ENCODE measurements at regions not wholly inside any gene's neighbourhood (a gene's known extent, or its start where the extent isn't known, plus 50 kb on each side); places are given as distances from the start of the nearest gene placed in this dataset.
A peak's percentile ranks its signal among the peaks of the same experiment; 100 is the strongest.

DNA sequence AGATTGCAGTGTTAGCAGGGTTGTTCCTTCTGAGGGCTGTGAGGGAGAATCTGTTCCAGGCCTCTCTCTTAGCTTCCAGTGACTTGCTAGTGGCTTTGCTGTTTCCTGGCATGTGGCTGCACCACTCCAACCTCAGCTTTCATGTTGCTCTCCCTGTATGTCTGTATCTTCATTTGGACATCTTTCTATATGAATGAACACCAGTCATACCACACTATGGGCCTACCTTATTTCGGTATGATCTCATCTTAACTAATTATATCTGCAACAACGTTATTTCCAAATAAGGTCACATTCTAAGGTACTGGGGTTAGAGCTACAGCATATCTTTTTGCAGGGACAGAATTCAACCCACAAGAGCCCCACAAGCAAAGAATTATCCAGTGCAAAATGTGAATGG lies 356.7 kb upstream of the UMPS start:
- no peak for DNase-seq (ENCODE audit: low read depth)
- no peaks in the 10 kb centered on the region for H3K4me1 ChIP-seq (ENCODE audit: control insufficient read depth, insufficient read depth, low read length)
- H3K4me3 ChIP-seq (ENCODE audit: low read length) = no peak overlapping the region
- no peaks in the 10 kb centered on the region for H3K27me3 ChIP-seq (replicated peaks; ENCODE audit: control insufficient read depth, insufficient read depth, low read length)
- no peaks in the 10 kb centered on the region for H3K36me3 ChIP-seq (ENCODE audit: control insufficient read depth, insufficient read depth, low read length, severe bottlenecking)
- no peak overlapping the region for H3K9ac ChIP-seq (ENCODE audit: low read length)
- no peaks in the 10 kb centered on the region for H3K9me3 ChIP-seq (ENCODE audit: control insufficient read depth, low read length)

DNA sequence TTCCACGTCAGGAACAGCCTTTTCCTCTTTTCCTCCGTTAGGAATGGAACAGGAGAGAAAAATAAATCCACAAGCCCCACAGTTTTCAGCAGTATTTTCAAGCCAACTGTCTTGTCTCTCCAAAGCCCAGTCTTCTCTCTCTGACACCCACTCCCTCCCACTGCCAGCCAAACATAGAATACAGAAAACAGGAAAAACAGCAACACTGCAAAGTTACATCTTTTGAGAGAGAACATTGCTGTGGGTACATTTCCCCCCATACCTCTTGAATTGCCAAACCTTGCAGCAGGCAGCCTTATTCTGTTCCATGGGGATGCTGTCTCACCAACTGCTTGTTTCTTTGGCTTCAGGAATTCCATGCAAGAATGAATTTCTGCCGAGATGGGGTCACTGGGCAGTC lies 355.7 kb upstream of the UMPS start:
- H3K4me1 ChIP-seq (ENCODE audit: control insufficient read depth, insufficient read depth, low read length) = no peaks in the 10 kb centered on the region
- DNase-seq (ENCODE audit: low read depth) = no peak

DNA sequence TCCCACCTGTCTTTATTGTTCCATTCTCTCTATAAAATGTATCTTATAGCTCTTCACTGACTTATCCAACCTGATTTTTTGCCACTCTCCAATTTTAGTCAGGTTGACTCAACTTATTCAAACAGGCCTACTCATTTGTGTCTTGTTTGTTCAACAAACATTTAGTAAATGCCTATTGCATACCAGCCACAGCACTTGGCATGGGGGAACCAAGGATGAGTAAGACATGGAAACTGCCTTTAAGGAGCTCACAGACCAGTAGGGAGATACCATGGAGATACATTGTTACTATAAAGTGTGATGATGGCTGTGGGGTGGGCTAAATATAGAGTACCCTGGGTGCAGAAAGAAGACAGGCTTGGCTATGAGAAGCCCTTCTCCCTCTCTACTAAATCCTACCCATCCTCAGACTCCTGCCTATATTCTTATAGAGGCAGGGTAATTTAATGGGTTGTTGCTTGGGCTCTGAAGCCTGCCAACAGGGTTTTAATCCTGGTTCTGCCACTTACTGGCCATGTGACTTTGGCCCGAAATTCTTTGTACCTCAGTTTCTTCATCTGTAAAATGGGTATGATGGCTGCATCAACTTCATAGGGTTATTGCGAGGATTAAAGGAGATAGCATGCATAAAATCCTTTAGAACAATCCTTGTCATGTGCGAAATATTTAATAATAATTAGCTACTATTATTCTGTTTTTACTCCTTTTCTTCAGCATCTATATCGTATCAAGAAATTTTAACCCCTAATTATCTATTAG lies 348.5 kb upstream of the UMPS start:
- H3K4me3 ChIP-seq (ENCODE audit: low read length) = no peak overlapping the region
- no peaks in the 10 kb centered on the region for H3K27me3 ChIP-seq (replicated peaks; ENCODE audit: control insufficient read depth, insufficient read depth, low read length)
- H3K9ac ChIP-seq (ENCODE audit: low read length) = no peak overlapping the region
- H3K9me3 ChIP-seq (ENCODE audit: control insufficient read depth, low read length) = no peaks in the 10 kb centered on the region
- peak; percentile 10 for DNase-seq (ENCODE audit: low read depth)
- peaks cover 6% of the 10 kb centered on the region for H3K4me1 ChIP-seq (ENCODE audit: control insufficient read depth, insufficient read depth, low read length)
- H3K36me3 ChIP-seq (ENCODE audit: control insufficient read depth, insufficient read depth, low read length, severe bottlenecking) = no peaks in the 10 kb centered on the region

More for the DNA sequence above, 355.7 kb upstream of the UMPS start:
- no peaks in the 10 kb centered on the region for H3K27me3 ChIP-seq (replicated peaks; ENCODE audit: control insufficient read depth, insufficient read depth, low read length)
- H3K36me3 ChIP-seq (ENCODE audit: control insufficient read depth, insufficient read depth, low read length, severe bottlenecking) = no peaks in the 10 kb centered on the region
- no peak overlapping the region for H3K4me3 ChIP-seq (ENCODE audit: low read length)
- no peak overlapping the region for H3K9ac ChIP-seq (ENCODE audit: low read length)
- no peaks in the 10 kb centered on the region for H3K9me3 ChIP-seq (ENCODE audit: control insufficient read depth, low read length)

DNA sequence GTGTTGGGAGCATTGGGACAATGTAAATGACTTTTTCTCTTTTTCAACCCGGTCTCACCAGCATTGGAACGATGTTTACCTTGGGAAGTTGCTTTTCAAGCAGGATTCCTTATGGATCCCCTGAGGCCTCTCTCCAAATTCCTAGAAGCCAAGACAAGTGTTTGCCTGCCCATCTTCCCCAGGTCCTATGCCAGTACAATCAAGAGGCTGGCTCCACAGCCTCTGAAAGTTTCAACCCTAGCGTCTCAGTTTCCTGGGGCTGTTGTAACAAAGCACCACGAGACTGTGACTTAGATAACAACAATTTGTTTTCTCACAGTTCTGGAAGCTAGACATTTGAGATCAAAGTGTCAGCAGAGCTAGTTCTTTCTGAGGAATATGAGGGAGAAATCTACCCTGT lies 347.2 kb upstream of the UMPS start:
- no peaks in the 10 kb centered on the region for H3K36me3 ChIP-seq (ENCODE audit: control insufficient read depth, insufficient read depth, low read length, severe bottlenecking)
- H3K4me3 ChIP-seq (ENCODE audit: low read length) = no peak overlapping the region
- peaks cover 6% of the 10 kb centered on the region for H3K4me1 ChIP-seq (ENCODE audit: control insufficient read depth, insufficient read depth, low read length)
- H3K27me3 ChIP-seq (replicated peaks; ENCODE audit: control insufficient read depth, insufficient read depth, low read length) = no peaks in the 10 kb centered on the region
- peak; percentile 47 for DNase-seq (ENCODE audit: low read depth)
- H3K9me3 ChIP-seq (ENCODE audit: control insufficient read depth, low read length) = no peaks in the 10 kb centered on the region
- no peak overlapping the region for H3K9ac ChIP-seq (ENCODE audit: low read length)

DNA sequence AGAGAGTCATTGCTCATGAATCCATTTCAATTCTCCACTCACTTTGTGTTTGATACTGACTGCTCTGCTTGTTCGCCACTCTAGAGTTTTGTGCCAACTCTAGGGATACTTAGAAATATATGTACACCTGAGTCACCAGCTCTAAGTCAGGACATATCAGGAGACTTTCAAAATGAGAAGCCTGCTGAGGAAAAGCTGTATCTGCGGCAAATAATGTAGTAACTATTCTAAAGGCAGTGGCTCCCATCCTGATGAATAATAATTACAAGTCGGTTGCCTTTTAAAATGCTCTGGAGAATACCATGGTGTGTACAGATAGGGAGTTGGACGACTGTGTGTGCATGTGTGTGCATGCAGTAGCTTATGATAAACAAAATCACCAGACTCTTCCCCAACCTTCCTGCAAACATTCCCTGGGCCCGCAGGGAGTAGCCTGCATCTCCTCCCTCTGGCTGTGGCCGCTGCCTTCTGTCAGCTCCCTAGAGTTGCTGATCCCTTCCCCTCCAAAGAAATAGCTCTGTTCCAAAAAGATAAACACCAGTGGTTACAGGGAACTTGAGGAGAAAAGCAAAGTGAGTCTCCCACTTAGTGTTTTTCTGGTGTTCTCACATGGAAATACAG lies 346.3 kb upstream of the UMPS start:
- H3K4me1 ChIP-seq (ENCODE audit: control insufficient read depth, insufficient read depth, low read length) = peaks cover 6% of the 10 kb centered on the region
- H3K4me3 ChIP-seq (ENCODE audit: low read length) = no peak overlapping the region
- no peaks in the 10 kb centered on the region for H3K9me3 ChIP-seq (ENCODE audit: control insufficient read depth, low read length)
- DNase-seq (ENCODE audit: low read depth) = no peak
- no peaks in the 10 kb centered on the region for H3K27me3 ChIP-seq (replicated peaks; ENCODE audit: control insufficient read depth, insufficient read depth, low read length)
- no peak overlapping the region for H3K9ac ChIP-seq (ENCODE audit: low read length)
- H3K36me3 ChIP-seq (ENCODE audit: control insufficient read depth, insufficient read depth, low read length, severe bottlenecking) = no peaks in the 10 kb centered on the region

DNA sequence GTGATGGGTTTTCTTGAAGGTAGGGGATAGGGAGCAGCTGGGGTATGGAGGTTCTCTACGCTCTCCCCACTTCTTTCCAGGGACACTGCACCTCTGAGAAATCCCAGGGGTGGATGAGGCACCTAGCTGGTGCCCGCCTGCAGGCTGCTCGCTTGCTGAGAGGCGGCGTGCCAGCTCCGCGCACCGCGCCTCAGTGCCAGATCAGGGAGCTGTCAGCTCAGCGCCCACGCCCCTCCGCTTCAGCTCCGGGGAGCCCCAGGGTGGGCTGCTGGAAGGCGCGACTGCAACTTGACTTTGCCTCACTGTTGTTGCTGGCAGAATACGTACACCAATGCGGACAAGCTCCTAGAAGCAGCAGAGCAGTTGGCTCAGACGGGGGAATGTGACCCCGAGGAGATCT lies 345.7 kb upstream of the UMPS start:
- no peak for DNase-seq (ENCODE audit: low read depth)
- Histone ChIP-seq H3K9ac (ENCODE audit: low read length) (no peak overlapping the region), H3K9me3 (ENCODE audit: control insufficient read depth, low read length) (no peaks in the 10 kb centered on the region), H3K4me1 (ENCODE audit: control insufficient read depth, insufficient read depth, low read length) (peaks cover 6% of the 10 kb centered on the region), H3K27me3 (replicated peaks; ENCODE audit: control insufficient read depth, insufficient read depth, low read length) (no peaks in the 10 kb centered on the region), H3K36me3 (ENCODE audit: control insufficient read depth, insufficient read depth, low read length, severe bottlenecking) (no peaks in the 10 kb centered on the region), H3K4me3 (ENCODE audit: low read length) (no peak overlapping the region)

DNA sequence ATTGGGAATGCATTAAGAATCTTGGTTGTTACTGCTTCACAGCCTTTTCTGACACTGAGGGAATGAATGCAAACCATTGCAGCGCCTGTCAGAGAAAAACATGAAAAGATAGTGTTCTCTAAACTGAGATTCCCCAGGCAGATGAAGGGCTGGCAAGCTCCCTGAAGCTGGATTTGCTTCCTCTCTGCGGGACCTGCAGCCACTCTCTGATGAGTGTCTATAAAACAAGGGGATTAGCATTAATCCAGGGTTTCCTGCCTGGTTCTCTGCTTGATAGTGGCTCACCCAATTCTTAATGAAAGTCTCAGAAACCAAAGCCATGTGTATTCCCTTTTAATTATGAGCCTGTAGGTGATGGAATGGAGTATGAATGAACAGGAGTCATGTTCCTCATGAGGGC lies 344.3 kb upstream of the UMPS start:
- H3K27me3 ChIP-seq (replicated peaks; ENCODE audit: control insufficient read depth, insufficient read depth, low read length) = no peaks in the 10 kb centered on the region
- DNase-seq (ENCODE audit: low read depth) = no peak
- H3K4me3 ChIP-seq (ENCODE audit: low read length) = no peak overlapping the region
- no peaks in the 10 kb centered on the region for H3K36me3 ChIP-seq (ENCODE audit: control insufficient read depth, insufficient read depth, low read length, severe bottlenecking)
- no peak overlapping the region for H3K9ac ChIP-seq (ENCODE audit: low read length)
- peaks cover 6% of the 10 kb centered on the region for H3K4me1 ChIP-seq (ENCODE audit: control insufficient read depth, insufficient read depth, low read length)
- H3K9me3 ChIP-seq (ENCODE audit: control insufficient read depth, low read length) = no peaks in the 10 kb centered on the region

DNA sequence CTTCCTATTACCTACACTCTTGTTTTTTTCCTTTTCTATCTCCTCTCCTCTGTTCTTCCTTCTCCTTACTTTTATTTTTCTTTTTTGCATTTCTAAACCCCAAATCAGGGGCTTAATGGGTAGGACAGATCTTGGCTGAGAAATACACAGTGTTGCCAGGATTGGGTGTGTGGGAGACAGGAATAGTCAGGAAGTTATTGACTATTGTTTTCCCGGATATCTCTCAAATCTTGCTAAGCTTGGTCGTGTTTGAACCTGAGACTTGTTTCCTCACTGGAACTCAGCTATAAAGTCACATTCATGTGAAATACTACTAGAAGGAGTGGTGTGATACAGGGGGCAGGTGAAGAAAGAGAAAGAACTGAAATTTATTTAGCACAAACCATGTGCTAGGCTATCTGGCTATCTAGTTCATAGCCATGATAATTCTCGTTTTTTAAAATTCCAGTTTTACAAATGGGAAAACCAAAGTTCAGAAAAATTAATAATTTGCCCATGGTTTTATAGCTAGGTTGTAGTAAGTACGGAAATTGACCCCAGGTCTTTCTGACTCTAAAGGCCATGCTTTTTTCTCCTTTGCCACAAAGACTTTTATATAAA lies 343.2 kb upstream of the UMPS start:
- DNase-seq (ENCODE audit: low read depth) = no peak
- no peak overlapping the region for H3K4me3 ChIP-seq (ENCODE audit: low read length)
- peaks cover 6% of the 10 kb centered on the region for H3K4me1 ChIP-seq (ENCODE audit: control insufficient read depth, insufficient read depth, low read length)
- H3K36me3 ChIP-seq (ENCODE audit: control insufficient read depth, insufficient read depth, low read length, severe bottlenecking) = no peaks in the 10 kb centered on the region
- H3K9me3 ChIP-seq (ENCODE audit: control insufficient read depth, low read length) = no peaks in the 10 kb centered on the region
- no peaks in the 10 kb centered on the region for H3K27me3 ChIP-seq (replicated peaks; ENCODE audit: control insufficient read depth, insufficient read depth, low read length)
- no peak overlapping the region for H3K9ac ChIP-seq (ENCODE audit: low read length)

DNA sequence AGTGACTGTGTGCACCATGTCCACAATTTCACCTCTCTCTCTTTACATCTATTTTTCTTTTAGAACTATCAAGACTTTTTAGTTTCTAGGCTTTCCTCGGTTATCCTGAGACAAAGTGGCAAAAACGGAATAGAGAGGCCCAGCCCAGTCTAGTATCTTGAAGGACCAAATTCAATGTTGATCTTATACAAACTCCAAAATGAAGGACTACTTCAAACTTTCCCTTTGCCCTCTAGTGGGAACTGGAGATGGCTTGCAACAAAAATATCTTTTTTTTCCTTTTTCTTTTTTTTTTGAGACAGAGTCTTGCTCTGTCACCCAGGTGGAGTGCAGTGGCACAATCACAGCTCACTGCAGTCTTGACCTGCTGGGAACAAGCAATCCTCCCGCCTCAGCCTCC lies 338.5 kb upstream of the UMPS start:
- no peaks in the 10 kb centered on the region for H3K36me3 ChIP-seq (ENCODE audit: control insufficient read depth, insufficient read depth, low read length, severe bottlenecking)

DNA sequence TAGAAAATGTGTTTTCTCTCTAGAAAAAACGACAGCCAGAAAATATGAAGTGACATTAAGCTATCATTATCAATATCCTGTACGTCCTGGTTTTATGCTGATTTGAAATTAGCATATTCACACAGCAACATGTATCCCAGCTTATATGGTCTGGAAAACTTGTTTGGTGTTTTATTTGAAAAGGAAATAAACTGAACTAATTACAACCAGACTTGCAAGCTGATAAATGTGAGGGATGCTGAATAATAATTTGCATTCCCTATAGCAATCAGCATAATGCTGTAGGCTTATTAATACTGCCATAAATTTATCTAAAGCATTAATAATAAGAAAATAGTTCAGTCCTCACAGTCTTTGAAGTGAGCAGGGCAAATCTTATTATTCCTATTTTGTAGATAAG lies 336.9 kb upstream of the UMPS start:
- H3K36me3 ChIP-seq (ENCODE audit: control insufficient read depth, insufficient read depth, low read length, severe bottlenecking) = no peaks in the 10 kb centered on the region
- no peak for DNase-seq (ENCODE audit: low read depth)
- no peak overlapping the region for H3K4me3 ChIP-seq (ENCODE audit: low read length)
- H3K9ac ChIP-seq (ENCODE audit: low read length) = no peak overlapping the region
- H3K4me1 ChIP-seq (ENCODE audit: control insufficient read depth, insufficient read depth, low read length) = peaks cover 20% of the 10 kb centered on the region
- H3K27me3 ChIP-seq (replicated peaks; ENCODE audit: control insufficient read depth, insufficient read depth, low read length) = no peaks in the 10 kb centered on the region
- H3K9me3 ChIP-seq (ENCODE audit: control insufficient read depth, low read length) = no peaks in the 10 kb centered on the region

More for the DNA sequence above, 338.5 kb upstream of the UMPS start:
- no peak for DNase-seq (ENCODE audit: low read depth)
- H3K9me3 ChIP-seq (ENCODE audit: control insufficient read depth, low read length) = no peaks in the 10 kb centered on the region
- H3K27me3 ChIP-seq (replicated peaks; ENCODE audit: control insufficient read depth, insufficient read depth, low read length) = no peaks in the 10 kb centered on the region
- H3K9ac ChIP-seq (ENCODE audit: low read length) = no peak overlapping the region
- no peak overlapping the region for H3K4me3 ChIP-seq (ENCODE audit: low read length)
- peaks cover 18% of the 10 kb centered on the region for H3K4me1 ChIP-seq (ENCODE audit: control insufficient read depth, insufficient read depth, low read length)

DNA sequence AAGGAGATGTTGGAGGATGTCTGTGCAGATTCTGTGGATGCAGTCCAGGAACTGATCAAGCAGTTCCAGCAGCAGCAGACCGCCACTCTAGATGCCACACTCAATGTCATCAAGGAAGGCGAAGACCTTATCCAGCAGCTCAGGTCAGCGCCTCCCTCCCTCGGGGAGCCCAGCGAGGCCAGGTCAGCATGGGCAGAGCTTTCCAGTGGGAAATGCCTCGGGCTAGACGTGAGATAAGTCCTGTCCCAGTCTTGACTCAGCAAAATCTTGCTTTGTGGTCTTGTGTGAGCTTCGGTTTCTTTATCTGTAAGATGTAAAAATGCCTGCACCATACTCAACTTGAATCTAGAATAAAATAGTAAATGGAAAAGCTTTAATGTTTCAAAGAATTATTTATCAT lies 335.1 kb upstream of the UMPS start:
- no peaks in the 10 kb centered on the region for H3K27me3 ChIP-seq (replicated peaks; ENCODE audit: control insufficient read depth, insufficient read depth, low read length)
- no peak overlapping the region for H3K9ac ChIP-seq (ENCODE audit: low read length)
- H3K9me3 ChIP-seq (ENCODE audit: control insufficient read depth, low read length) = no peaks in the 10 kb centered on the region
- DNase-seq (ENCODE audit: low read depth) = no peak
- no peaks in the 10 kb centered on the region for H3K36me3 ChIP-seq (ENCODE audit: control insufficient read depth, insufficient read depth, low read length, severe bottlenecking)
- no peak overlapping the region for H3K4me3 ChIP-seq (ENCODE audit: low read length)
- peaks cover 20% of the 10 kb centered on the region for H3K4me1 ChIP-seq (ENCODE audit: control insufficient read depth, insufficient read depth, low read length)

Data from adipocyte (in vitro differentiated cells).